ENCODE measurements at regions not wholly inside any gene's neighbourhood (a gene's known extent, or its start where the extent isn't known, plus 50 kb on each side); places are given as distances from the start of the nearest gene placed in this dataset.
"Not testable (repeated sequence)": the region's sequence is repeated elsewhere in the genome, so short reads cannot be mapped to it uniquely, and the experiment has no call there.

DNA sequence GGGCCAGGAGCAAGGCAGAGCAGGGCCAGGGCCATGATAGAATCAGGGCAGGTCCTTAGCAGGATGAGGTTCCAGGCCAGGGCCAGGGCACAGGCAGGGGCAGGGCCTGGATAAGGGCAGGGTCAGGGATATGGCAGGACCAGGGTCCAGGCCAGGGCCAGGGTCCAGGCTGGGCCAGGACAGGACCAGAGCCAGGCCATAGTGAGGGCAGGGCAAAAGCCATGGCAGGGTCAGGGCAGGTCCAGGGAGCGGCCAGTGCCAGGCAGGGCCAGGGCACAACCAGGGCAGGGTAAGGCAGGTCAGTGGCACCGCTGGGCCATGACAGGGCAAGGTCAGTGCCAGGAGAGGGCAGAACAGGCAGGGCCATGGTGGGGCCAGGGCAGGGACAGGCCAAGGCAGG lies 152.2 kb downstream of the LIPI start:
- no peak for DNase-seq

DNA sequence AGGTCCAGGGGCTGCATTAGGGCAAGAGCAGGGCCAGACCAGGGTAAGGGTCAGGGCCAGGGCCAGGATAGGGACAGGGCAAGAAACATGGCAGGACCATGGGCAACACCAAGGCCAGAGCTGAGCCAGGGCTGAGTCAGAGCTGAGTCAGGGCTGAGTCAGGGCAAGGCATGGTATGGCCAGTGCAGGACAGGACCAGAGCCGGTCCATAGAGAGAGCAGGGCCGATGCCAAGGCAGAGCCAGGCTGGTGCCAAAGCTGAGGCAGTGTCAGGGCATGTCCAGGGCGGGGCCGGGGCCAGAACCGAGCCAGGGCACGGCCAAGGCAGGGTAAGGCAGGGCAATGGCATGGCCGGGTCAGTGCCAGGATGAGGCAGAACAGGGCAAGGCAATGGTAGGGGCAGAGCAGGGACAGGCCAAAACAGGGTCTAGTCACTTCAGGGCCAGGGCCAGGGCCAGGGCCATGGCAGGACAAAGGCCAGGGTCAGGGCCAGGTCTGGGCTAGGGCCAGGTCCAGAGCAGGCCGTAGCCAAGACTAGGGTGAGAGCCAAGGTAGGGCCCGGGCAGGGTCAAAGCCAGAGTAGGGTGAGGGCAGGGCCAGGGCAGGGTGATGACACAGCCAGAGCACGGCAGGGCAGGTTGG lies 152.8 kb downstream of the LIPI start:
- not testable (repeated sequence) for DNase-seq

DNA sequence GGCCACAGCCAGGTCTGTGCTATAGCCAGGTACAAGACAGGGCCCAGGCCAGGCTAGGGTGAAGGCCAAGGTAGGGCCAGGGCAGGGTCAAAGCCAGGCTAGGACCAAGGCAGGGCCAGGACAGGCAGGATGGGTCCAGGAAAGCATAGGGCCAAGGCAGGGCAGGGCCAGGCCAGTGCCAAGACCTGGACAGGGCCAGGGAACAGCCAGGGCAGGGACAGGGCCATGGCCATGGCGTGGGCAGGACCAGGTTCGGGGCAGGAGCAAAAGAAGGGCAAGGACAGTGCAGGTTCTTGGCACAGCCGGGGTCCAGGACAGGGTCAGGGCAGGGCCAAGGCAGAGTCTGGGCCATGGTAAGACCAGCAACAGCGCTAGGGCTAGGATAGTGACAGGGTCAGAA lies 153.4 kb downstream of the LIPI start:
- no peak for DNase-seq

DNA sequence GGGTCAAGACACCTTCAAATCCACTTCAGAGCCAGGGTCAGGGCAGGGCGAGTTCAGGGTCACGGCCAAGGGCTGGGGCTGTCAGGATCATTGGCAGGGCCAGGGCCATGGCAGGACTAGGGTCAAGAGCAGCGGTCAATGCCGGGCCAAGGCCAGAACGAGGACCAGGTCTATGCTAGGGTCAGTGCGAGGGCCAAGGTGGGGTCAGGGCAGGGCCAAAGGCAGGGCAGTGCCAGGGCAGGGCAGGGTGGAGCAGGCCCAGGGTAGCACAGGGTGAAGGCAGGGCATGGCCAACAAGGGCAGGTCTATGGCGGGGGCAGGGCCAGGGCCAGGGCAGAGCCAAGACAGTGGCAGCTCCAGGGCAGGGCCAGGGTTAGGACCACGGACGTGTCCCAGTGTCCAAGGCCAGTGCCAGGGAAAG lies 154.0 kb downstream of the LIPI start:
- no peak for DNase-seq

DNA sequence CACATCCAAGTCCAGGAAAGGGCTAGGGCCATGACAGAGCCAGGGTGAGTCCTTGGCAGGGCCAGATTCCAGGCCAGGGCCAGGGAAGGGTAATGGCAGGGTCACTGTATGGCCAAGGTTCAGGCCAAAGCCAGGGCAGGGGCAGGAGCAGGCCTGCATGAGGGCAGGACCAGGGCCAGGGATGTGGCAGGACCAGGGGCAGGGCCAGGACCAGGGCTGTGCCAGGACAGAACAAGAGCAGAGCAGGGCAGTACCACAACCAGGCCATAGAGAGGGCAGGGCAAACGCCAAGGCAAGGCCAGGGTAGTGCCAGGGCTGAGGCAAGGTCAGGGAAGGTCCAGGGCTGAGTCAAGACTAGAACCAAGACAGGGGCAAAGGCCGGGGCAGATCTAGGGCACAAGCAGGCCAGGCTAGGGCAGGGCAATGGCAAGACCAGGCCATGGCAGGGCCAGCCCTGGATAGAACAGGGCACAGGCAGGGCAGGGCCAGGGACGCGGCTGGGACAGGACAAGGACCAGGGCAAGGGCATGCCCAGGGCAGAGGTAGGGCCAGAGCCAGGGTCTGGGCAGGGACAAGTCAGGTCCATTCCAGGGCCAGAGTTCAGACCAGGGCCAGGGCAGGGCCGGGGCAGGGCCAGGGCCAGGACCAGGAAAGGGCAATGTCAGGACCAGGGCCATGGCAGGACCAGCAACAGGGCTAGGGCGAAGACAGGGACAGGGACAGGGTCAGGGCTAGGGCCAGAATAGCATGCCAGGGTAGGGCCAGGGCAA lies 154.8 kb downstream of the LIPI start:
- not testable (repeated sequence) for DNase-seq

DNA sequence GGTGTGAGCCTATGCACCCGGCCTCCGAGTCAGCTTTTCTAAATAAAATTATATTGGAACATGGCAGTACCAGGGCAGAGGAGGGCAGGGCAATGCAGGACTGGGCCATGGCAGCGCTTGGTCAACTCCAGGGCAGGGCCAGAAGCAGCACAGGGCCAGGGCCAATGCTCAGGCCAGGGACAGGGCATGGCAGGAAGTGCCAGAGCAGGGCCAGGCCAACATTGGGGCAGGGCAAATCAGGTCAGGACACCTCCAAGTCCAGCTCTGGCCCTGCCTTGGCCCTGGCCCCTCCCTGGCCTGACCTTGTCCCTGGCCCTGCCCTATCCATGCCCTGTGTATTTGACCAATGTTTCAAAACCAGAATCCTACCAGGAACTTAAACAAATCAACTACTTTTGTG lies 156.1 kb downstream of the LIPI start:
- DNase-seq: no peak

DNA sequence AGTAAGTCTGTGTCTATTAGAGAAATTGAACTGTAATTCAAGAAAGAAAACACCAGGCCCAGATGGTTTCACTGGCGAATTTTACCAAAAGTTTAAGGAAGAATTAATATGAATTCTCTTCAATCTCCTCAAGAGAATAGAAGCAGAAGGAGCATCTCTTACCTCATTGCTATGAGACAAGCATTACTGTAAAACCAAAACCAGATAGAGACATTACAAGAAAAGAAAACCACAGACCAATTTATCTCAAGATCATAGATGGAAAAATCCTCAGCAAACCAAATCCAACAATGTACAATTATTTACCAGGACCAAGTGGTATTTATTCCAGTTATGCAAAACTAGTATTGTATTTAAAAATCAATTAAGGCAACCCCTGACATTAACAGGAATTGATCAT lies 160.6 kb downstream of the LIPI start:
- no peak for DNase-seq

DNA sequence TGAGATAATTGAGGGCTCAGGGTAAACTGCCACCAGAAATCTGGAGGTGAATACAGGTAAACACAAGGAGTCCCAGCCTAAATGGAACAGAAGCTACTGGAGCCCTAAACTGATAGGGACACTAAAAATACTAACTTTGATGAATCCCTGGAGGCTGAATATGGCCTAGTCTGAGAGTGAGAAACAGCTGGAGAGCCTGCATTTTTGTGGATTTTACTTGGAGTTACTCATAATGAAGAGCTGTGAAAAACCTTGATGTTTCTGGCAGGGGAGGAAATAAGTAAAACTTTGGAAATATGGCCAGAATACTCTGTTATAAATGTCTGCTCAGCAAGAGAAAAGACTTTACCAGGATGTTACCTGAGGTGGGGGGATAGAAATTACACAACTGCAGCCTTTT lies 164.4 kb downstream of the LIPI start:
- DNase-seq: no peak

DNA sequence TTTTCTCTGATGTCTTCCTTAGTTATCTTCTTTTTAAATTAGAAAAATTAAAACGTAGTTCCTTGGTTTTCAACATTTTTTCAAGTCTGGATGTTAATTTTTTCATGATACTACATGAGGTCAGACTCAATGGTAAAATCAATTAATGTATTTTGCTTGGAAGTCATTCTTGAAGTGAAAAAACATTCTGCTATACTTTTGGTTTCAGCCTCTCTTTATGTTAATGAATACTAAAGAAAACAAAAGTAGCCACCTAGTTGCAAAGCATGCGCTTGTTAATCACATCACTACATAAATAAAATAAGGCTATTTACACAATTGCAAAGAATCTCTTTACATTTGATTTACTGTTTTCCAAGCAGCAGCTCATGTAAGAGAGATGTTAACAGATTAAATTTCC lies 170.4 kb downstream of the LIPI start:
- DNase-seq: no peak

DNA sequence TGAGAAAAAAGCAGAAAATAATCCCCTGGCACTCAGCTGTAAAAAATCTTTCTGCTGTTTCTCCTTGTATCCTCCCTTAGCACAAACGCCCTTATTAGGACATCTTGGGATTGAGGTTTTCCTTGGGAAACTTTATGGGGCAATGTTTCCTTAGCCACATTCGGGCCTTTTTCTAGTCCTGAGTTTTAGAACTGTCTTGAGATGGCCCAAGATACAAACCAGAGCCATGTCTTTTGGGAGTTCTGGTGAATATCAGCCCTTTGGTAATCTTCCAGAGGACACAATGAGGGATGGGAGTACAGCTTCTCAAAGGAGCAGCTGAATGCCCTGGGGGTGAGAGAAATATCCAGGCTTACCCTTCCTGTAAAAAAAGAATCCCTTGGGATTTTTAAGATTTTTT lies 182.1 kb downstream of the LIPI start:
- DNase-seq: peak in 1 of 3 donors; percentile 2

DNA sequence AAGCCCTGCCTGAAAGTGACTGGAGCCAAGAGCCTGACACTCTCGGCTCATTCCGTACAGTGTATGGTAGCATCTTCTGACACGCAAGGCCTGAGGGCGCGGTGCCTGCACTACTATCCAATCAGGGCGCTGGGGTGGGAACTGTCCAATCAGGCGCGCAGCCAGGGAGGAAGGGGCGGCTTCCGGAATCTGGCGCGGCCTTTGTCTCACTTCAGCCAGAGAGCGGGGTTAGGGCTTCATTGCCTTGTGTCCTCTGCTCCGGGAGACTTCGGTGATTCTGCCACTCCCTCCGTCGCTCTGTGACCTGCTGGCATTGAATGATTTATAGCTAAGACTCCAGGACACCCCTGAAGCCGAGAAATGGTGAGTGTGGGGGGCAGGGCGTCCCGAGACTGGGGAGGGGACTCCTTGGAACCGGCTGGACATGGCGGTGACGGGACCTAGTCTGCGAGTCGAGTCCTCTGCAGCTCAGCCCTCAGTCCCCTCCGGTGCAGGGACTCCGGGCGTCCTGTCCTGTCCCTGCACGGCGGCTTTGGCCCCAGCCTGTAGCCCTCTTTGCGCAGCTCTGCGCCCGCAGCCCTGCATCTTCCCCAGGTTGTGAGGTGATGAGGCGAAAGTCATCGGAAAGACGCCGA lies 183.4 kb downstream of the LIPI start:
- DNase-seq: peak; percentile 92 to 96 (median 92)

DNA sequence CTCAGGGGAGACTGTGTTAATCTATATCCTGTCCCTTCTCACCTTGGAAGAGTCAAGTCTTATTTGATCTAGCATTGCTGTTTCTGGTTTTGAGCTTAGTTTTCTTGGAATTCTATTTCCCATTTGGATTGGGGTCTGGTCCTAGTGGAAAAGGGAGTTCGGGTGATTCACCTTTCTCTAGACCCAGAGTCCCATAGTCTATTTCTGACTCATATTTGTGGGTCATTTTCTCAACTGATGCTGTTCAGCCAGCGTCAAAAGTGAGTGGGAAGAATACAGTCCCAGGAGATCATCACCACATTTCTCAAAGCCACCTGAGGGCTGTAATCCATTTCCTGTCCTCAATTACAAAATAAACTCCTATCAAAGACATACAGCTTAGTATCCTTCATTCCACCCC lies 190.6 kb downstream of the LIPI start:
- not testable (repeated sequence) for DNase-seq

DNA sequence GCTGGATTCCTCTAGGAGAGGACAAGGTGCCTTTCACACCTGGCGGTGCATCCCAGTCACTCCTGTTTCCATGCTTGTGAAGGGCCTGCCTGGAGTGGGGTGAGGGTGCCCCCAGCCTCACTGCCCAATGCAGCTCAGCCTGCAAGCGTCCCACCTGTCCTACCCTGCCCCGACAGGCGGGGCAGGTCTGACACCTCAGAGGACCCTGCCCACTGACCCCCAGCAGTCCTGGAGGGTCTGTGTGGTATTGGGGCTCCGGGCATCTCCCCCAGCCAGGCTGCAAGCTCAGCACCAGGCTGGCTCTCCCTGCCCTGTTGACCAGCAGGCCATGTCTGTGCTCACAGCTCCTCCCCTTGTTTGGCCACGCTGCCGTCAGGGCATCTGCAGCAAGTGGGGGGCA lies 194.9 kb downstream of the LIPI start:
- DNase-seq: not testable (repeated sequence)

DNA sequence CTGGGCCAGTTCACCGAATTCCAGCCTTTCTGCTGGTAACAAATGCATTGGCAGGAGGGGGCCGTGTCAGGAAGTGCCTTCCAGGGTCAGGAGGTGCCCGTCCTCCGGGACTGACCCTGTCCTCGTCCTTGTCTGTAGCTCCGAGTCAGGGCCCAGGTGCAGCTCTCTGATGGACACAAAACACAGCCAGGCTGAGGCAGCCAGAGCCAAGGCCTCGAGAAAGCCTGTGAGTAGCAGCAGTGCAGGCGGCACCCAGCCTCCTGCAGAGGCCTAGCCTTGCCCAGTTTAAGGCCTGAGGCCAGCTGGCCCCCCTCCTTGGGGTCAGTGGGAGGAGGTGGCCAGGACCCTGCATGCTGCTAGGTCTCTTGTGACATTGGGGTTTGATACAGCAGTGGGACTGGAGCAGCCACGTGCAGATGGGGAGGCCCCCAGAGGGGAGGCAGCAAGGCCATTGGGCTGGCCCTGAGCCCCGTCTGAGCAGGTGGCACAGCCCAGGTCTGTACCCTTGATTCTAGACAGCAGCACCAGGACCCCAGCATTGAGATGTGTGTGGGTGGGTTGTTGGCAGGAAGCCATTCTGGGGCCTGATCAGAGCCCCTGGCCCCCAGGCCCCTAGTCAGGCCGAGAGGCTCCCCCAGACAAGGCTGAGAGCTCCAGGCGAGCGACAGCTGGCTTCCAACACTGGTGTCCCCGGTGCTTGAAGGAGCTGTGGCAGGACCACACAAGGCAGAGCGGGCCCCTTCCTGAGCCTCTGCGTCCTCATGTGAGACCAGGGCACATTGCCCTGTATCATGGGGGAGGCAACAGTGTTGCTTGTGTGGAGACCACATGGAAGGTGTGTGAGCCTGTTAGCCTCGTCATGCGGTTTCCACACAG lies 196.9 kb downstream of the LIPI start:
- DNase-seq: not testable (repeated sequence)

DNA sequence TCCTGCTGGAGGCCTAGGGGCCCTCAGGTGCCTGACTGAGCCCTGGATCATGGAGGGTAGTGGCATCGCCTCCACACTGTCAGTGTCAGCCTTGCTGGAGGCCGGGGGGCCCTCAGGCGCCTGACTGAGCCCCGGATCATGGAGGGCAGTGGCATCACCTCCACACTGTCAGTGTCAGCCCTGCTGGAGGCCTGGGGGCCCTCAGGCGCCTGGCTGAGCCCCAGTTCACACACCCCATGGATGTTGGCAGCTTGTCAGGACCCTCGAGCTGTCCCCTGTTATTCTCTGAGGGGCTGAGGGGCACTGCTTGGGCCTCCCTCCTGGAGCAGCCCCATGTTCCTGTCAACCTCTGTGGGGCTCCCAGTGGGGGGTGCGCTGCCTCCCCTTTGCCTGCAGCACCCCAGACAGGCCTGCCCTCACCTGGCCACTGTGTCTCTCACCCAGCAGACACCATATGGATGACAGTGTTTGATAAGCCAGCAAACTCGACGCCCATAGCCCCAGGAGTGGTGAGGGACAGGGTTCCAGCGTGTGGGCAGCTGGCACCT lies 197.6 kb downstream of the LIPI start:
- DNase-seq: no peak

DNA sequence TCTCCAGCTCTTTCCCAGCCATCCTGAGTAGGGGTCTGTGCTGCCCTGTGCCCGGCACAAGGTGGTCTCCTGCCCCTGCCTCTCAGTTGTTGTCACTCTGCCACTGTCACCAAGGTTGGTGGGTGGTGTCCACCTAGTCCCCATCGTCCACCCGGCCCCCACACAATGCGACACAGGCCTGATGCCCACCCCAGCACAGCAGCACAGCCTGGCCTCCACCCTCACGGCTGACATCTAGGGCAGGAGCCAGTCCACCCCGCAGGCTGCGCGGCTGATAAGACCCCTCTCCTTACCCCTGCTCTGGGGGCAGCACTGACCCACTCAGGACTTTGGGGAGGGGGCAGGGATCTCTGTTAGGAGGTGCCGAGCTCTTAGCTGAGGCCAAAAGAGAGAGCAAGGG lies 198.3 kb downstream of the LIPI start:
- no peak for DNase-seq

DNA sequence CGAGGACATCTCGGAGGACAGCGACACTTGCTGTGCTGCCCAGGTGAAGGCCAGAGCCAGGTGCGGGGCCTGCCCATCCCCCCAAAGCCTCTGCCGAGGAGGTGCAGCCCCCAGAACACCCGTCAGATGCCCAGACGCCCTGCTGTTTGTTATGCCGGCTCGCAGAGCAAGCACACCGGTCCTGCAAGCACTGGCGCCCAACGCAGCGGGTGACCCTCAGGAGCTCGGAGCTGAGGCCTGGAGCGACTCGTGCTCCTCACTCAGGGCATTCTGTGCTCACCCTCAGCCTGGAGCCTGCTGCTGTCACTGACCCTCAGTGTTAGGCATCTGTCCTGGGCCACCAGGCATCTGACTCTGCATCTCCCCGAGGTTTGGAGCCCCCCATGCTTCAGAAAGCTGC lies 199.0 kb downstream of the LIPI start:
- not testable (repeated sequence) for DNase-seq

DNA sequence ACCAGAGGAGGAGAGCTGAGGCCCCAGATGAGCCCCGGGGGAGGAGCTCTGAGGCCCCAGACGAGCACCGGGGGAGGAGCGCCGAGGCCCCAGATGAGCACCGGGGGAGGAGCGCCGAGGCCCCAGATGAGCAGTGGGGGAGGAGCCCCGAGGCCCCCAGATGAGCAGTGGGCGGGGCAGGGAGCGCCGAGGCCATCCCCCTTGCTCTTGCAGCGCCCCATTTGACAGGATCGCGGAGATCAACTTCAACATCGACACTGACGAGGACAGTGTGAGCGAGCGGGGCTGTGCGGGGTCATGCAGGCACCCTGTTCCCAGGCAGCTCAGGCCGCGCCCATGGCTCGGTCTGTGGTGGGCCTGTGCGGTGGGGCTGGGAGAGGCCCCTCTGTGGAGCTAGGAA lies 199.6 kb downstream of the LIPI start:
- DNase-seq: not testable (repeated sequence)

DNA sequence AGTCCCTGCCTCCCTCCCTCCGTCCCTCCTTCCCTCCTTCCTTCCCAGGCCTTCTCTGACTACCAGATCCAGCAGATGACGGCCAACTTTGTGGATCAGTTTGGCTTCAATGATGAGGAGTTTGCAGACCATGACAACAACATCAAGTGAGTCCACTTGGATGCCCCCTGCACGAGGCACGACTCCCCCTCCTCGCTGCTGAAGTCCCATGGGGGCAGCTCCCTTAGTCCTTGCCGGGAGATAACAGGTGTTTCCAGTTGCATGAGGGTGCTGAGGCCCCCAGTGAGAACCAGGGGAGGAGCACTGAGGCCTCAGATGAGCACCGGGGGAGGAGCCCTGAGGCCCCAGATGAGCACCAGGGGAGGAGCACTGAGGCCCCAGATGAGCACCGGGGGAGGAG lies 200.0 kb downstream of the LIPI start:
- no peak for DNase-seq

DNA sequence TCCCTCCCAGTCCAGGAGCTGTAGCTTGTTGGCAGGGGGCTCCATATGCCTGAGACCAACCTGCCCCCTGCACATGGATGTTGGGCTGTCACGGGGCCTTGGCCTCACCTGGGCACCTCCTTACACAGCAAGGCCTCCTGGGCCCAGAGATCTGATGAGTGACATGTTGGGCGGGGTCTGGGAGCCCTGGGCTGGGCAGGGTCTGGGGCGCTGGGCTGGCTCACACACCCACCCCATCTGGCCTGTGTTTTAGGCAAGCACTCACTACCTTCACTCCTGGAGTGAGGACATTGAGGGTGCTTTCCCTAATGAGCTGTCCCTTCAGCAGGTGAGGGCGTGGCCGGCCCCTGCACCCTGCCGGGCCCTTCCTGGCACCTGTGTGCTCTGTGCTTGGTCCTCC lies 200.8 kb downstream of the LIPI start:
- DNase-seq: not testable (repeated sequence)

DNA sequence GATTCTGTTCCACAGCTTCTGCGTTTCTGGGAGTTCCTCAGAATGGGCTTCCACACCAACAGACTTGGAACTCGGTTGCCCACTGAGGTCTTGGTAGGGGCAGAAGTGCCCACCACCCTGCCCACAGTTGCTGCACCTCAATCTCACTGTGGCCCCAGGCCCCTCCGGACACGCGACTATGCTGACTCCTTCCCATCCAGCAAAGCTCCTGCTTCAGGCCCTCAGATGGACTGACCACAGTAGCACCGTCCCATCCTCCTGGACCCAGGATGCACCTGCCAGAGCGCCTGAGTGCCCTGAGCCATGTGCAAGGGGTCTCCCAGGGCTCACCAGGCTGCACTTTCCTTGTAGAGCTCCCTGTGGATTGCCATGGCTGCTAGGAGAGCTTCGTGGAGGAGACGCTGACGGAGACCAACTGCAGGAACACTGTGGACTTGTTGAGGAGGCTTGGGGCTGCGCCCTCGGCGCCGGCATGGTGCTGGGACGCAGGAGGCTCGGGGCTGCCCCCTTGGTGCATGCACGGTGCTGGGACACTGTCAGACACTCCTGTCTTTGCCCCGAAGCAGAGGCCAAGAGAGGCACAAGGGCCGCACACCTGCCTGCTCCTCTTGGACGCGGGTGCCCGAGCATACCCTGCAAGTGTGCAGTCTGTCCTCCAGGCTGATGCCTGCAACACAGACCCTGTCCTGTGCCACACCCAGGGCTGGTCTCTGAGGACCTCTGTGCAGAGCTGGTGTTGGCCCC lies 201.3 kb downstream of the LIPI start:
- DNase-seq: not testable (repeated sequence)
